Activated naive CD8-positive, alpha-beta T cell treated with anti-CD3 and anti-CD28 coated beads, Interleukin-2, amount 50 U/mL, for 24 hours (primary cell): ENCODE measurements at regions not wholly inside any gene's neighbourhood (a gene's known extent, or its start where the extent isn't known, plus 50 kb on each side); places are given as distances from the start of the nearest gene placed in this dataset.

ENCODE experiments used
- ATAC-seq: fragments of 150-1000 bp; cut with Tn5 transposase; one replicate; pipeline ENCODE4 v1.10.0; 2021
- DNase-seq: peaks from one replicate; pipeline ENCODE4 v3.0.0; 2021
- H3K27ac Mint-ChIP-seq: one replicate; pipeline ENCODE4 v1.8.0; 2021; ENCODE audit warnings: mild to moderate bottlenecking, mixed read lengths
- H3K27me3 Mint-ChIP-seq: one replicate; pipeline ENCODE4 v1.8.0; 2021; ENCODE audit warnings: mixed read lengths
- H3K36me3 Mint-ChIP-seq: one replicate; pipeline ENCODE4 v1.8.0; 2021; ENCODE audit warnings: low read depth, mixed read lengths
- H3K4me1 Mint-ChIP-seq: one replicate; pipeline ENCODE4 v1.8.0; 2021; ENCODE audit warnings: mixed read lengths
- H3K4me3 Mint-ChIP-seq: one replicate; pipeline ENCODE4 v1.8.0; 2021; ENCODE audit warnings: mild to moderate bottlenecking, moderate library complexity, mixed read lengths
- H3K9me3 Mint-ChIP-seq: one replicate; pipeline ENCODE4 v1.8.0; 2021; ENCODE audit warnings: mixed read lengths

GRCh38 chr22:46082633-46083032, 67.7 kb upstream of the PPARA start:
- Mint-ChIP-seq H3K4me3 (no peak overlapping the region), H3K27ac (no peak overlapping the region), H3K4me1 (peaks cover 4% of the 10 kb centered on the region), H3K36me3 (no peaks in the 10 kb centered on the region), H3K27me3 (no peaks in the 10 kb centered on the region), H3K9me3 (no peaks in the 10 kb centered on the region)
- ATAC-seq (no peak), DNase-seq (no peak)

GRCh38 chr22:46083383-46084350, 66.7 kb upstream of the PPARA start:
- Mint-ChIP-seq H3K27ac (no peak overlapping the region), H3K36me3 (no peaks in the 10 kb centered on the region), H3K4me1 (peaks cover 4% of the 10 kb centered on the region), H3K4me3 (no peak overlapping the region), H3K27me3 (no peaks in the 10 kb centered on the region), H3K9me3 (no peaks in the 10 kb centered on the region)
- ATAC-seq, result no peak
- no peak for DNase-seq

- Mint-ChIP-seq H3K36me3 (no peaks in the 10 kb centered on the region), H3K4me1 (peaks cover 4% of the 10 kb centered on the region), H3K27ac (no peak overlapping the region), H3K27me3 (no peaks in the 10 kb centered on the region), H3K4me3 (no peak overlapping the region), H3K9me3 (no peaks in the 10 kb centered on the region)
- ATAC-seq (no peak), DNase-seq (no peak)
These were observed 66.0 kb upstream of the PPARA start for GRCh38 chr22:46084376-46084775.

- ATAC-seq (no peak), DNase-seq (no peak)
- Mint-ChIP-seq H3K4me1 (peaks cover 4% of the 10 kb centered on the region), H3K36me3 (no peaks in the 10 kb centered on the region), H3K27me3 (no peaks in the 10 kb centered on the region), H3K9me3 (no peaks in the 10 kb centered on the region), H3K4me3 (no peak overlapping the region), H3K27ac (no peak overlapping the region)
These were observed 65.1 kb upstream of the PPARA start for GRCh38 chr22:46084943-46085827.

GRCh38 chr22:46085828-46086576, 64.3 kb upstream of the PPARA start:
- H3K27ac Mint-ChIP-seq, result no peak overlapping the region
- no peaks in the 10 kb centered on the region for H3K9me3 Mint-ChIP-seq
- ATAC-seq (no peak), DNase-seq (no peak)
- peaks cover 4% of the 10 kb centered on the region for H3K4me1 Mint-ChIP-seq
- H3K36me3 Mint-ChIP-seq, result no peaks in the 10 kb centered on the region
- H3K4me3 Mint-ChIP-seq, result no peak overlapping the region
- H3K27me3 Mint-ChIP-seq, result no peaks in the 10 kb centered on the region

GRCh38 chr22:46086577-46087335, 63.6 kb upstream of the PPARA start:
- no peak for ATAC-seq
- H3K36me3 Mint-ChIP-seq, result no peaks in the 10 kb centered on the region
- H3K27ac Mint-ChIP-seq, result no peak overlapping the region
- no peak overlapping the region for H3K4me3 Mint-ChIP-seq
- peaks cover 4% of the 10 kb centered on the region for H3K4me1 Mint-ChIP-seq
- no peaks in the 10 kb centered on the region for H3K9me3 Mint-ChIP-seq
- no peaks in the 10 kb centered on the region for H3K27me3 Mint-ChIP-seq
- DNase-seq, result no peak

GRCh38 chr22:46087336-46087690, 63.0 kb upstream of the PPARA start:
- no peaks in the 10 kb centered on the region for H3K27me3 Mint-ChIP-seq
- ATAC-seq (no peak), DNase-seq (no peak)
- no peaks in the 10 kb centered on the region for H3K9me3 Mint-ChIP-seq
- H3K36me3 Mint-ChIP-seq, result no peaks in the 10 kb centered on the region
- peaks cover 4% of the 10 kb centered on the region for H3K4me1 Mint-ChIP-seq
- H3K4me3 Mint-ChIP-seq, result no peak overlapping the region
- H3K27ac Mint-ChIP-seq, result no peak overlapping the region

DNA sequence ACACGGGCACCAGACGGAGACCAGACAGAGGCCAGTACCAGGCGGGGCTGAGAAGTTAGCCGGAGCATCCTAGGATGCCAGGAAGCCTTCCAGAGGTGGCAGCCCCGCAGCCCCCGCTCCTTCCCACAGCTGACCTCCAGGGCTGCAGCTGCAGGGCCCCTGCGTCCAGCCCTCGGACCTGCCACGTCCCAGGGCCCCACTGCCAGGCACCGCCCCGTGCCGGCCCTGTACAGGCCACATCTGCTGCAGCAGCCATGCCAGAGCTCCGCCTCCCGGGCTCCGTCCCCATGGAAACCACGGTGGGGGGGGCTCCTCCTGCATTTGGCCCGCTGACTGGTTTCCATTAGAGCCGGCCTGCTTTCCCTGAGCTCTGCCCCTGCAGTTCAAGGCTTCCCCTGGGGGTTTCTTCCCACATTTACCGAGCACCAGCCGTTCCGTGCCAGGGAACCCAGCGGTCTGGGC, 62.5 kb upstream of the PPARA start:
- ATAC-seq, result no peak

GRCh38 chr22:46088541-46089311, 61.6 kb upstream of the PPARA start:
- Mint-ChIP-seq H3K36me3 (no peaks in the 10 kb centered on the region), H3K9me3 (no peaks in the 10 kb centered on the region), H3K4me1 (no peaks in the 10 kb centered on the region), H3K27me3 (no peaks in the 10 kb centered on the region), H3K27ac (no peak overlapping the region), H3K4me3 (no peak overlapping the region)
- ATAC-seq, result no peak
- DNase-seq, result no peak

More for the DNA sequence above, 62.5 kb upstream of the PPARA start:
- no peaks in the 10 kb centered on the region for H3K36me3 Mint-ChIP-seq
- H3K4me3 Mint-ChIP-seq, result no peak overlapping the region
- peaks cover under 1% of the 10 kb centered on the region for H3K4me1 Mint-ChIP-seq
- H3K27ac Mint-ChIP-seq, result no peak overlapping the region
- no peaks in the 10 kb centered on the region for H3K27me3 Mint-ChIP-seq
- no peaks in the 10 kb centered on the region for H3K9me3 Mint-ChIP-seq
- DNase-seq, result no peak

DNA sequence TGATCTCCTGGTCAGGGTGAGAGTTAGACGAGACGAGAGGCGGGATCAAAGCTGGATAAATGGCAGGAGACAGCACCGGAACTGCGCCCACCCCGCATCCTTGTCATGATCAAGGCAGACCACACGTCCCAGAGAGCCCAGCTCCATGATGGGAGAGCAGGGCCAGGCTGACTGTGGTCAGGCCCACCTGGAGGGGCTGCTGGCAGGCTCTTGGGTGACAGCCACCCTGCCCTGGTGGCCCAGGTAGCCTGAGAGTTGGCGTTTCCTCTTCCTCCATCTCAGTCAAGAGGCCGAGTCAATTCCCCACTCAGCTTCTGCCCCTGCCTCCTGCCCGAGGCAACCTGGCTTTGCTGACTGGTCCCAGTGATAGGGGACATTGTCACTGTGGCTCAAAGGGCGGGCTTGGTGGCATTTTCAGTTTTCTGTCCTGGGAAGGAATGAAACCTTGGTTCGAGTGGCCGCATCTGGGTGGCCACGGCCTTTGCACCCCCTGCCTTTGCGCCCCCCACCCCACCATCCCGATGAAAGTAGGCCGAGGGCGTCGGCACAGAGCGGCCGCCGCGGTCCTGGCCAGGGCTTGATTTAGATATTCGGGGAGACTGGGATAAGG, 60.8 kb upstream of the PPARA start:
- ATAC-seq (no peak), DNase-seq (no peak)
- Mint-ChIP-seq H3K9me3 (no peaks in the 10 kb centered on the region), H3K36me3 (no peaks in the 10 kb centered on the region), H3K4me1 (no peaks in the 10 kb centered on the region), H3K27me3 (no peaks in the 10 kb centered on the region), H3K27ac (no peak overlapping the region), H3K4me3 (no peak overlapping the region)

DNA sequence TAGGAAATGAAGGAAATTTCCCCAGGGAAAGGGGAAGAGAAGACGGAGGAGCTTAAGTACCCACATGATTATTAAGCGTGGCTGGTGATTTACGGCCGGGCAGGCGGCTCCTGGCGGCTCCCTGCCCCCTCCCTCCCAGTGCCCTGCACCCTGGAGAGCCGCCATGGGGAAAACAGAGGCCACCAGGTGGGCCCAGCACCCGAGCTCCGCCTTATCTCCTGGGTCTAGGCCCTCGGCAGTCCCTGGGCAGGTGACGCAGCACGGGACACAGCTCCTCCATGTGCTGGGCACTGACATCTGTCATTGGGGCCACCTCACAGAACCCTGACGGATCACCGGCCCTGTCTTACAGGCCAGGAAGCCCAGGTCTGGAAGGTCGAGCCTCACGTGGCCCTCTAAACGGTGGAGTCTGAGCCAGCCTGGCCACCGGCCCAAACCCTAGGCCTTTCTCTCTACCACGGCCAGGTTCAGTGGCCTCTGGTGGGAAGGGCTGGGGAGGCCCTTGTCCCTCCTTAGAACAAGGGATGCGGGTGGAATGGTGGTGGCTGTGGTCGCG, 60.2 kb upstream of the PPARA start:
- Mint-ChIP-seq H3K4me1 (no peaks in the 10 kb centered on the region), H3K27me3 (no peaks in the 10 kb centered on the region), H3K27ac (no peak overlapping the region), H3K9me3 (no peaks in the 10 kb centered on the region), H3K36me3 (no peaks in the 10 kb centered on the region), H3K4me3 (no peak overlapping the region)
- ATAC-seq (no peak), DNase-seq (no peak)

GRCh38 chr22:46090631-46091201, 59.6 kb upstream of the PPARA start:
- H3K36me3 Mint-ChIP-seq, result no peaks in the 10 kb centered on the region
- no peaks in the 10 kb centered on the region for H3K9me3 Mint-ChIP-seq
- ATAC-seq (no peak), DNase-seq (no peak)
- no peak overlapping the region for H3K4me3 Mint-ChIP-seq
- no peaks in the 10 kb centered on the region for H3K27me3 Mint-ChIP-seq
- no peak overlapping the region for H3K27ac Mint-ChIP-seq
- H3K4me1 Mint-ChIP-seq, result no peaks in the 10 kb centered on the region
